ENCODE measurements at regions not wholly inside any gene's neighbourhood (a gene's known extent, or its start where the extent isn't known, plus 50 kb on each side); places are given as distances from the start of the nearest gene placed in this dataset.

DNA sequence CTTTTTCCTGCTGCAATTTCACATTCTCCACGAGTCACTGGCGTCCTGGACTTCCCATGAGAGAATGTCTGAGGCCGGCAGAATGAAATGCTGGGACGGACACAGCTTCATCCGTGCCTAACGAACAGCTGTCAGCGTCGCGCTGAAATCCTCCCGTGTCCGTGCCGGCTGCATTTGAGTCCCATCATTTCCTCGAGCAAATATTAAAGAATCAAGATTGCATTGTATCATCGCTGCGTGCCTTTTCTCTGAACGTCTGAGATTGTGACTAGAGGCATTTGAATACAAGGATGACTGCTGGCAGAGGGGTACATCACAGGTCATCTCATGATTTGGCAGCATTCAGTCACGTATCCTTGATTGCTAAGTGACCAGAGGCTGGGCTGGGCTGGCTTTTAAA is 279.9 kb downstream of the ASMT start:
- no peaks in the 10 kb centered on the region for H3K36me3 ChIP-seq
- no peak overlapping the region for H3K4me3 ChIP-seq
- no peaks in the 10 kb centered on the region for H3K9me3 ChIP-seq
- no peak overlapping the region for H3K27ac ChIP-seq
- TF ChIP-seq, protein P1, sequence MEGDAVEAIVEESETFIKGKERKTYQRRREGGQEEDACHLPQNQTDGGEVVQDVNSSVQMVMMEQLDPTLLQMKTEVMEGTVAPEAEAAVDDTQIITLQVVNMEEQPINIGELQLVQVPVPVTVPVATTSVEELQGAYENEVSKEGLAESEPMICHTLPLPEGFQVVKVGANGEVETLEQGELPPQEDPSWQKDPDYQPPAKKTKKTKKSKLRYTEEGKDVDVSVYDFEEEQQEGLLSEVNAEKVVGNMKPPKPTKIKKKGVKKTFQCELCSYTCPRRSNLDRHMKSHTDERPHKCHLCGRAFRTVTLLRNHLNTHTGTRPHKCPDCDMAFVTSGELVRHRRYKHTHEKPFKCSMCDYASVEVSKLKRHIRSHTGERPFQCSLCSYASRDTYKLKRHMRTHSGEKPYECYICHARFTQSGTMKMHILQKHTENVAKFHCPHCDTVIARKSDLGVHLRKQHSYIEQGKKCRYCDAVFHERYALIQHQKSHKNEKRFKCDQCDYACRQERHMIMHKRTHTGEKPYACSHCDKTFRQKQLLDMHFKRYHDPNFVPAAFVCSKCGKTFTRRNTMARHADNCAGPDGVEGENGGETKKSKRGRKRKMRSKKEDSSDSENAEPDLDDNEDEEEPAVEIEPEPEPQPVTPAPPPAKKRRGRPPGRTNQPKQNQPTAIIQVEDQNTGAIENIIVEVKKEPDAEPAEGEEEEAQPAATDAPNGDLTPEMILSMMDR (IDR thresholded peaks at IDR 0.05), result no peak
- no peak for TF ChIP-seq POLR2A (IDR thresholded peaks at IDR 0.05)
- H3K27me3 ChIP-seq, result no peaks in the 10 kb centered on the region
- H3K4me1 ChIP-seq, result no peaks in the 10 kb centered on the region
- no peak for DNase-seq

DNA sequence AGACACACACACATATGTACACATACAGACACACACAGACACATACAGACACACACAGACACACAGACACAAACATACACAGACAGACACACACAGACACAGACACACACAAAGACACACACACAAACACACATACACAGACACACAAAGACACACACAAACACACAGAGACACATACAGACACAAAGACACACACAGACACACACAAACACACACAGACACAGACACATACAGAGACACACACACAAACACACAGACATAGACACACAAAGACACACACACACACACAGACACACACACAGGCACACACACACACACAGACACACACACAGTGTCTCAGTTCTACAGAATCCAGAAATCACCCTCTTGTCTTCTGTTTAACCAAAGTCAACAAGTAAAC is 280.7 kb downstream of the ASMT start:
- TF ChIP-seq, protein P1 (IDR thresholded peaks at IDR 0.05), result no peak
- TF ChIP-seq POLR2A (IDR thresholded peaks at IDR 0.05), result no peak
- Histone ChIP-seq H3K27ac (no peak overlapping the region), H3K36me3 (no peaks in the 10 kb centered on the region), H3K4me3 (no peak overlapping the region), H3K4me1 (no peaks in the 10 kb centered on the region), H3K9me3 (no peaks in the 10 kb centered on the region), H3K27me3 (no peaks in the 10 kb centered on the region)
- DNase-seq, result no peak

DNA sequence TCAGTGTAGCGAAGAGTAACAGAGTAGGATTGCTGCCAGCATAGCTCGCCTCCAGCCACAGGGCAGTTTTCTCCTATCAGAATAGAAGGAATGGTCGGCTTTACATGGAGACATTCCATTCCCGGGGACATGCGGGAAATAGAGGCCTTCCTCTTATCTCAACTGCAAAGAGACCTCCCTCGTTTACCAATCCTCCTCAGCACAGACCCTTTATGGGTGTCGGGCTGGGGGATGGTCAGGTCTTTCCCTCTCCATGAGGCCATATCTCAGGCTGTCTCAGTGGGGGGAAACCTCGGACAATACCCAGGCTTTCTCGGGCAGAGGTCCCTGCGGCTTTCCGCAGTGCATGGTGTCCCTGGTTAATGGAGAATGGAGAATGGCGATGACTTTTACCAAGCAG is 285.0 kb downstream of the ASMT start:
- TF ChIP-seq POLR2A (IDR thresholded peaks at IDR 0.05), result no peak
- TF ChIP-seq, protein P1 (IDR thresholded peaks at IDR 0.05), result no peak
- DNase-seq, result no peak
- Histone ChIP-seq H3K4me3 (no peak overlapping the region), H3K4me1 (no peaks in the 10 kb centered on the region), H3K36me3 (no peaks in the 10 kb centered on the region), H3K27me3 (no peaks in the 10 kb centered on the region), H3K9me3 (no peaks in the 10 kb centered on the region), H3K27ac (no peak overlapping the region)

DNA sequence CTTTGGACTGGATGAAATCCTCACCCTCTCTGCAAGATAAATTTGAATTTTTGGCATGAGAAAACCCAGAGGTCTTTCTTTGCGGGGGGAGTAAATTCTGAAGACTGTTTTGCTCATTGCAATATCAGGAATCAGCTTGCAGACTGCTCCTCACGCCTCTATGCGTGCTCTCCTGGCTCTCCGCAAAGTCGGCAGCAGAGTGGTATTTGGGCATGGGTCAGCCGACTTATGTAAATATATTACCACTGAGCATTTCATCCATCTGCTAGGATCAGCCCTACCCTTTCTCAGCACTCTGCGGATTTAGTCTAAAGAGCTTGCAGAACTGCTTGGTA is 288.0 kb downstream of the ASMT start:
- TF ChIP-seq POLR2A (IDR thresholded peaks at IDR 0.05), result no peak
- TF ChIP-seq, protein P1 (IDR thresholded peaks at IDR 0.05), result no peak
- no peaks in the 10 kb centered on the region for H3K4me1 ChIP-seq

DNA sequence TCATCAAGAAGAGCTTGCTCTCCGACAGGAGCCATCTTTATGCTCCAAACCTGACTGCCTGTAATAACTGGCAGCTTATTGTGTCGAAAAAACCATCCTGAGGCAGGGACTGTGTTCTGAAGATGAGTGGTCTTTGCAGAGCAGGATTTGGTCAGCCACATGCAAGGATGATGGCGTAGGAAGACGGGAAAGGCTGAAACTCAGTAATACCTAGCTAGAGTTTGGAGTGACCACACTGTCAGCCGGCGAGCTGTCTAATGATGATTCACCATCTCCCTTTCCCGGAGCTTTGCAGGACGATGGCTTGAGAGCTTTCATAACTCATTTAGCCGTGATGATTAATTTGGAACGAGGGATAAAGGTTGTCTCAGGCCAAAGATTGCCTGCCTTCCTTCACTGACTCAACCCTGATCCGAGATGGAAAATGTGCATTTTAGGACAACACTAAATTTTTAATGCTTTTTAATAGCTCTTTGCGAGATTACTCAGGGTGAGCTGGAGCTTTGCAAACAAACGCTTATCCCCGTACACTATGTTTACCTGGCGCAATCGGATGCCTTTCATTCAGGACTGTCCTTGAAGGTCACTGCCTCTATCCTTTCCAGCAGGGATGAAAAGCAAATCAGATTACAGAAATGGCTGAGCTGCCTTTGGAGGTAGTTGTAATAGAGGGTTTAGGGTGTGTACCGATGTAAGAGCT is 288.5 kb downstream of the ASMT start:
- no peak for TF ChIP-seq POLR2A (IDR thresholded peaks at IDR 0.05)
- TF ChIP-seq, protein P1 (IDR thresholded peaks at IDR 0.05), result no peak
- Histone ChIP-seq H3K4me3 (no peak overlapping the region), H3K4me1 (no peaks in the 10 kb centered on the region), H3K27me3 (no peaks in the 10 kb centered on the region), H3K9me3 (no peaks in the 10 kb centered on the region), H3K27ac (no peak overlapping the region), H3K36me3 (no peaks in the 10 kb centered on the region)
- DNase-seq, result no peak

More for the DNA sequence above, 288.0 kb downstream of the ASMT start:
- Histone ChIP-seq H3K36me3 (no peaks in the 10 kb centered on the region), H3K27ac (no peak overlapping the region), H3K27me3 (no peaks in the 10 kb centered on the region), H3K9me3 (no peaks in the 10 kb centered on the region), H3K4me3 (no peak overlapping the region)
- no peak for DNase-seq

Measured in Peyer's patch (tissue), 4 donors.